GM23338 (cell line): ENCODE measurements at regions not wholly inside any gene's neighbourhood (a gene's known extent, or its start where the extent isn't known, plus 50 kb on each side); places are given as distances from the start of the nearest gene placed in this dataset.

Experiments
- ATAC-seq: fragments of 200-7000 bp; cut with Tn5 transposase; 3 replicates; pipeline ENCODE4 v1.9.1; 2020
- DNase-seq: peaks from one replicate; pipeline ENCODE4 v3.0.0-alpha.2; 2015; ENCODE audit warnings: low spot score
- H2AFZ ChIP-seq: fragments of 200-600 bp; sonication (generic); 2 replicates; pipeline ENCODE4 v1.8.0; 2016; ENCODE audit warnings: antibody characterized with exemption, mild to moderate bottlenecking, moderate library complexity
- H3F3A ChIP-seq: fragments of 200-600 bp; sonication (generic); replicated peaks from 2 replicates; pipeline ENCODE4 v1.8.0; 2017; ENCODE audit warnings: antibody characterized with exemption, mixed run types, low read depth
- H3K27ac ChIP-seq: fragments of 200-600 bp; sonication (generic); 2 replicates; pipeline ENCODE4 v1.6.1; 2016; ENCODE audit warnings: low read depth
- H3K27me3 ChIP-seq: fragments of 200-600 bp; sonication (generic); 2 replicates; pipeline ENCODE4 v1.8.0; 2016; ENCODE audit warnings: mild to moderate bottlenecking, mixed run types, moderate library complexity; ENCODE audit not compliant: insufficient read depth
- H3K36me3 ChIP-seq: fragments of 200-600 bp; sonication (generic); 2 replicates; pipeline ENCODE4 v1.8.0; 2016; ENCODE audit warnings: mild to moderate bottlenecking; ENCODE audit not compliant: insufficient read depth
- H3K4me1 ChIP-seq: fragments of 200-600 bp; sonication (generic); 2 replicates; pipeline ENCODE4 v1.8.0; 2016; ENCODE audit warnings: mild to moderate bottlenecking, moderate library complexity; ENCODE audit not compliant: insufficient read depth
- H3K4me2 ChIP-seq: fragments of 200-600 bp; sonication (generic); 2 replicates; pipeline ENCODE4 v1.7.1; 2017; ENCODE audit warnings: mixed run types
- H3K4me3 ChIP-seq: fragments of 200-600 bp; sonication (generic); 2 replicates; pipeline ENCODE4 v1.6.1; 2016; ENCODE audit warnings: mixed run types
- H3K79me2 ChIP-seq: fragments of 200-600 bp; sonication (generic); replicated peaks from 2 replicates; pipeline ENCODE4 v1.8.0; 2017; ENCODE audit warnings: mild to moderate bottlenecking; ENCODE audit not compliant: insufficient read depth
- H3K9me2 ChIP-seq: fragments of 200-600 bp; sonication (generic); 2 replicates; pipeline ENCODE4 v1.8.0; 2017; ENCODE audit not compliant: insufficient read depth
- H4K20me1 ChIP-seq: fragments of 200-600 bp; sonication (generic); replicated peaks from 2 replicates; pipeline ENCODE4 v1.8.0; 2017; ENCODE audit warnings: mild to moderate bottlenecking; ENCODE audit not compliant: insufficient read depth
- H3K27ac Mint-ChIP-seq: 2 replicates; pipeline ENCODE4 v1.8.0; 2020; ENCODE audit warnings: inconsistent platforms, mild to moderate bottlenecking, moderate library complexity, mixed read lengths
- H3K27me3 Mint-ChIP-seq: 3 replicates; pipeline ENCODE4 v1.8.0; 2022; ENCODE audit warnings: low read depth, mild to moderate bottlenecking, moderate library complexity, mixed read lengths, inconsistent platforms; ENCODE audit not compliant: insufficient read depth, poor library complexity
- H3K36me3 Mint-ChIP-seq: 3 replicates; pipeline ENCODE4 v1.8.0; 2021; ENCODE audit warnings: low read depth, mild to moderate bottlenecking, inconsistent platforms, moderate library complexity, mixed read lengths
- H3K4me1 Mint-ChIP-seq: 3 replicates; pipeline ENCODE4 v1.8.0; 2020; ENCODE audit warnings: mild to moderate bottlenecking, inconsistent platforms, mixed read lengths
- H3K4me3 Mint-ChIP-seq: 3 replicates; pipeline ENCODE4 v1.8.0; 2021; ENCODE audit warnings: moderate library complexity, mild to moderate bottlenecking, inconsistent platforms, mixed read lengths
- H3K9me3 Mint-ChIP-seq: 3 replicates; pipeline ENCODE4 v1.8.0; 2020; ENCODE audit warnings: moderate library complexity, mild to moderate bottlenecking, inconsistent platforms, mixed read lengths
- CREB1 ChIP-seq: fragments of 250-450 bp; sonication (Bioruptor Pico); IDR thresholded peaks from 2 replicates; pipeline ENCODE4 v1.5.0; 2020; ENCODE audit warnings: low read depth, mild to moderate bottlenecking, moderate library complexity
- NANOG ChIP-seq: IDR thresholded peaks from 2 replicates; pipeline ENCODE4 v1.6.1; 2016; ENCODE audit warnings: antibody characterized with exemption, borderline replicate concordance
- ZNF462 ChIP-seq: fragments of 250-450 bp; sonication (Bioruptor Pico); IDR thresholded peaks from 2 replicates; pipeline ENCODE4 v1.5.0; 2020; ENCODE audit warnings: mild to moderate bottlenecking, moderate library complexity

GRCh38 chr22:27461470-27461869, 340.1 kb downstream of the MN1 start:
- Mint-ChIP-seq H3K9me3 (no peaks in the 10 kb centered on the region; the same call in 2 of the 3 replicates), H3K36me3 (no peaks in the 10 kb centered on the region), H3K4me3 (no peak overlapping the region), H3K4me1 (peaks cover 26% of the 10 kb centered on the region), H3K27ac (peak overlapping the region; percentile 64; the same call in 1 of the 2 replicates), H3K27me3 (peaks cover 7% of the 10 kb centered on the region)
- Histone ChIP-seq H3K4me3 (no peak overlapping the region), H3K27ac (0 out of 2 replicates have a peak overlapping the region, but pooled peaks have one; percentile 11), H3F3A (0 out of 2 replicates have a peak, but pooled peaks cover 3% of the 10 kb centered on the region), H3K36me3 (no peaks in the 10 kb centered on the region), H3K4me2 (peak overlapping the region; percentile 56), H3K4me1 (peaks cover 10% of the 10 kb centered on the region), H2AFZ (no peak overlapping the region), H3K27me3 (no peaks in the 10 kb centered on the region), H3K9me2 (no peaks in the 10 kb centered on the region), H3K79me2 (no peaks in the 10 kb centered on the region), H4K20me1 (no peaks in the 10 kb centered on the region)
- peak; percentile 84 for TF ChIP-seq ZNF462 (CRISPR knock-in tag)
- no peak for TF ChIP-seq NANOG
- peak; percentile 36; the same call in 1 of the 2 replicates for TF ChIP-seq CREB1 (CRISPR knock-in tag)
- DNase-seq (peak; percentile 88), ATAC-seq (peak; percentile 97)

- no peaks in the 10 kb centered on the region; the same call in 2 of the 3 replicates for H3K9me3 Mint-ChIP-seq
- DNase-seq, result no peak
- H3K4me2 ChIP-seq, result peak overlapping the region; percentile 56; the same call in 1 of the 2 replicates
- no peak overlapping the region for H3K4me3 Mint-ChIP-seq
- no peaks in the 10 kb centered on the region for H3K27me3 ChIP-seq
- peaks cover 10% of the 10 kb centered on the region for H3K4me1 ChIP-seq
- H3K27ac ChIP-seq, result 0 out of 2 replicates have a peak overlapping the region, but pooled peaks have one; percentile 11
- no peaks in the 10 kb centered on the region for H3K79me2 ChIP-seq
- no peaks in the 10 kb centered on the region for H4K20me1 ChIP-seq
- H3K27me3 Mint-ChIP-seq, result peaks cover 7% of the 10 kb centered on the region
- H3F3A ChIP-seq, result 0 out of 2 replicates have a peak, but pooled peaks cover 3% of the 10 kb centered on the region
- H3K9me2 ChIP-seq, result no peaks in the 10 kb centered on the region
- H3K36me3 Mint-ChIP-seq, result no peaks in the 10 kb centered on the region
- no peaks in the 10 kb centered on the region for H3K36me3 ChIP-seq
- H2AFZ ChIP-seq, result peak overlapping the region; percentile 81
- ATAC-seq, result no peak; the same call in 2 of the 3 replicates
- H3K4me1 Mint-ChIP-seq, result peaks cover 26% of the 10 kb centered on the region
- H3K4me3 ChIP-seq, result no peak overlapping the region
- no peak overlapping the region for H3K27ac Mint-ChIP-seq
- TF ChIP-seq ZNF462 (CRISPR knock-in tag), result no peak
These were observed 339.4 kb downstream of the MN1 start for GRCh38 chr22:27462190-27462589.
